A549 (cell line): ENCODE measurements at regions not wholly inside any gene's neighbourhood (a gene's known extent, or its start where the extent isn't known, plus 50 kb on each side); places are given as distances from the start of the nearest gene placed in this dataset.
"Not testable (repeated sequence)": the region's sequence is repeated elsewhere in the genome, so short reads cannot be mapped to it uniquely, and the experiment has no call there.

ENCODE experiments used
- ATAC-seq, 2 experiments: fragments of 200-7000 bp in 1 of 2; fragments of >200 bp in 1 of 2; cut with Nextera tagmentation in 1 of 2; cut with Tn5 transposase in 1 of 2; 3 replicates each; pipeline versions ENCODE4 v1.8.0 to v1.9.1; 2018 to 2020; ENCODE audit warnings: mild to moderate bottlenecking in 1 of 2, moderate library complexity in 1 of 2
- CTCF ChIA-PET: fragments of 300-600 bp; sonication (Branson Sonifier 250); formaldehyde crosslinking; extraction: SDS; loops from one replicate; lab custom pipeline; 2021; ENCODE audit warnings: antibody characterized with exemption, inconsistent platforms; lab: Yijun Ruan, JAX
- POLR2A ChIA-PET: fragments of 350-600 bp; formaldehyde crosslinking; extraction: SDS; loops from one replicate; lab custom pipeline; 2021; ENCODE audit warnings: antibody characterized with exemption, inconsistent platforms; lab: Yijun Ruan, JAX
- DNase-seq, 2 experiments: peaks; one replicate each; pipeline versions ENCODE4 v3.0.0 to v3.0.0-alpha.2; 2011 to 2016; ENCODE audit warnings: low read depth in 1 of 2, low spot score in 1 of 2
- FAIRE-seq: peaks from 2 replicates; lab custom pipeline; 2011; peaks lifted over from hg19 to GRCh38; lab: Jason Lieb, UNC
- H3K27ac ChIP-seq, 2 experiments: fragments of >200 bp; sonication (Bioruptor Twin); formaldehyde crosslinking; 3 replicates each; pipeline ENCODE4 v1.5.1; 2016 to 2017
- H3K4me1 ChIP-seq: fragments of >200 bp; sonication (Bioruptor Twin); formaldehyde crosslinking; 3 replicates; pipeline ENCODE4 v1.6.1; 2016
- H3K4me2 ChIP-seq: fragments of >200 bp; sonication (Bioruptor Twin); formaldehyde crosslinking; 3 replicates; pipeline ENCODE4 v1.6.1; 2016
- H3K4me3 ChIP-seq: fragments of >200 bp; sonication (Bioruptor Twin); formaldehyde crosslinking; 3 replicates; pipeline ENCODE4 v1.5.1; 2016
- H3K9me3 ChIP-seq: fragments of >200 bp; sonication (Bioruptor Twin); formaldehyde crosslinking; 3 replicates; pipeline ENCODE4 v1.6.1; 2016
- CEBPB ChIP-seq, 2 experiments: fragments of >200 bp in 1 of 2; sonication (Bioruptor Twin) in 1 of 2; formaldehyde crosslinking in 1 of 2; IDR thresholded peaks; 2 replicates each; pipeline ENCODE4 v1.6.1; 2012 to 2016
- CHD2 ChIP-seq: fragments of 150-350 bp; IDR thresholded peaks from 2 replicates; pipeline ENCODE4 v1.6.1; 2014; ENCODE audit warnings: low read length; ENCODE audit not compliant: partially characterized antibody
- CHD4 ChIP-seq: fragments of 200-600 bp; sonication (generic); IDR thresholded peaks from 2 replicates; pipeline ENCODE4 v1.6.1; 2016; ENCODE audit warnings: antibody characterized with exemption, mild to moderate bottlenecking, borderline replicate concordance
- FOXS1 ChIP-seq: fragments of 250-450 bp; sonication (Bioruptor Pico); IDR thresholded peaks from 2 replicates; pipeline ENCODE4 v1.5.0; 2020; ENCODE audit warnings: mild to moderate bottlenecking, moderate library complexity
- HDAC2 ChIP-seq: fragments of 200-600 bp; sonication (generic); IDR thresholded peaks from 2 replicates; pipeline ENCODE4 v1.6.1; 2016
- HEYL ChIP-seq: fragments of 250-450 bp; sonication (Bioruptor Pico); IDR thresholded peaks from 2 replicates; pipeline ENCODE4 v1.8.0; 2021; ENCODE audit warnings: mild to moderate bottlenecking, moderate library complexity
- HOXA7 ChIP-seq: fragments of 250-450 bp; sonication (Bioruptor Pico); IDR thresholded peaks from 2 replicates; pipeline ENCODE4 v1.5.0; 2020; ENCODE audit warnings: mild to moderate bottlenecking, moderate library complexity
- NFE2L2 ChIP-seq: fragments of 150-350 bp; conservative IDR thresholded peaks from 2 replicates; pipeline ENCODE4 v1.6.1; 2014; ENCODE audit warnings: low read length
- NPAS2 ChIP-seq: fragments of 250-450 bp; sonication (Bioruptor Pico); IDR thresholded peaks from 2 replicates; pipeline ENCODE4 v1.8.0; 2022; ENCODE audit warnings: mild to moderate bottlenecking, moderate library complexity, borderline replicate concordance
- POLR2A ChIP-seq: IDR thresholded peaks from 2 replicates; pipeline ENCODE4 v1.6.1; 2012; ENCODE audit warnings: mild to moderate bottlenecking, low read length
- POLR2AphosphoS2 ChIP-seq: conservative IDR thresholded peaks from 2 replicates; pipeline ENCODE4 v1.6.1; 2012; ENCODE audit warnings: low read length, improper control_type of control experiment, inconsistent platforms
- RARB ChIP-seq: fragments of 250-450 bp; sonication (Bioruptor Pico); IDR thresholded peaks from 2 replicates; pipeline ENCODE4 v1.8.0; 2021; ENCODE audit warnings: mild to moderate bottlenecking, moderate library complexity
- TFCP2L1 ChIP-seq: fragments of 250-450 bp; sonication (Bioruptor Pico); IDR thresholded peaks from 2 replicates; pipeline ENCODE4 v1.5.0; 2021; ENCODE audit warnings: mild to moderate bottlenecking
- TP53 ChIP-seq: fragments of 250-450 bp; sonication (Bioruptor Pico); IDR thresholded peaks from 2 replicates; pipeline ENCODE4 v1.5.0; 2021; ENCODE audit warnings: mild to moderate bottlenecking, moderate library complexity
- ZC3H11A ChIP-seq: fragments of 450-650 bp; IDR thresholded peaks from 2 replicates; pipeline ENCODE4 v1.6.1; 2014; ENCODE audit warnings: antibody characterized with exemption, mild to moderate bottlenecking
- WGBS: methylation state at CpG from one replicate; pipeline ENCODE4 v1.1.6; 2017; ENCODE audit errors: missing lambda C conversion rate; 5-methylcytosine and 5-hydroxymethylcytosine counted together
- TF ChIP-seq, protein P1 (sequence below): IDR thresholded peaks from 2 replicates; pipeline ENCODE4 v1.6.1; 2012
- TF ChIP-seq, protein P2 (sequence below): IDR thresholded peaks from 2 replicates; pipeline ENCODE4 v1.6.1; 2012; ENCODE audit warnings: low read depth, borderline replicate concordance
- TF ChIP-seq, protein P3 (sequence below): IDR thresholded peaks from 2 replicates; pipeline ENCODE4 v1.6.1; 2012
- TF ChIP-seq, protein P4 (sequence below): fragments of >200 bp; sonication (Bioruptor Twin); formaldehyde crosslinking; IDR thresholded peaks from 2 replicates; pipeline ENCODE4 v1.6.1; 2016
- TF ChIP-seq, protein P5 (sequence below): fragments of 200-600 bp; sonication (generic); IDR thresholded peaks from 2 replicates; pipeline ENCODE4 v1.6.1; 2016; ENCODE audit warnings: antibody characterized with exemption, mild to moderate bottlenecking, moderate library complexity
- TF ChIP-seq, protein P6 (sequence below): fragments of >200 bp; sonication (Bioruptor Twin); formaldehyde crosslinking; IDR thresholded peaks from 3 replicates; pipeline ENCODE4 v1.6.1; 2016

DNA sequence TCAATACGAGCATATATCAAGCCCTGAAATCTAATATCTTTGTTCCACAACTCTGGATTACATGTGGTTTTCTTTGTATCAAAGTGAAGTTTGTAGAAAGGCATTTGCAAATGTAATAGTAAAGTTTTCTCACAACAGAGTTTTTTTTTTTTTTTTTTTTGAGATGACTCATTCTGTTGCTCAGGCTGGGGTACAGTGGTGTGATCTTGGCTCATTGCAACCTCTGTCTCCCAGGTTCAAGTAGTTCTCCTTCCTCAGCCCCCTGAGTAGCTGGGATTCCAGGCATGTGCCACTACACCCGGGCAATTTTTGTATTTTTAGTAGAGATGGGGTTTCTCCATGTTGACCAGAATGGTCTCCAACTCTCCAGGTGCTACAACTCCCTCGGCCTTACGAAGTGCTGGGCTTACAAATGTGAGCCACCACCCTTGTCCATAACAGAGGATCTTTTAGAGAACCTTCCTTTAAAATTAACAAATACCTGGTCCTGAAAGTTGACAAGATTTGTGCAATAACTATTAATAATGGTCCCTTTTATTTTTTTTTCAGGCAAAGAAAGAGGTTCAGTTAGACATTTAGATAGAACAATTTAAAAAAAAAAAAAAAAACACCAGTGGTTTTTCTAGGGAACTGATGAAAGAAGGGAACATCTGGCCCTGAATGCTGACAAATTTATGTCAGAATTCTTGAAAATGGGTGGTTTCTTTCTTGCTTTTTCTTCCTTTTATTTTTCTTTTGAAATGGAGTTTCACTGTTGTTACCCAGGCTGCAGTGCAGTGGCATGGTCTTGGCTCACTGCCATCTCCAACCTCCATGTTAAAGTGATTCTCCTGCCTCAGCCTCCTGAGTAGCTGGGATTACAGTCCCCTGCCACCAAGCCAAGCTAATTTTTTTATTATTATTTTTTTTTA is 278.5 kb downstream of the RPS4Y2 start:
- CTCF ChIA-PET = no interaction called here
- 0% methylated on average over 4 of the region's 4 CpGs for WGBS
- no peak for TF ChIP-seq TFCP2L1 (CRISPR knock-in tag)
- no peak for TF ChIP-seq POLR2A
- no peak for TF ChIP-seq NPAS2 (CRISPR knock-in tag)
- TF ChIP-seq TP53 (CRISPR knock-in tag) = no peak
- TF ChIP-seq CHD4 = no peak
- TF ChIP-seq CHD2 = no peak
- TF ChIP-seq RARB = no peak
- POLR2A ChIA-PET = no interaction called here
- DNase-seq (no peak), ATAC-seq (no peak), FAIRE-seq (no peak)
- Histone ChIP-seq H3K9me3 (no peaks in the 10 kb centered on the region), H3K4me3 (no peak overlapping the region), H3K4me2 (no peak overlapping the region), H3K27ac (no peak overlapping the region), H3K4me1 (no peaks in the 10 kb centered on the region)

DNA sequence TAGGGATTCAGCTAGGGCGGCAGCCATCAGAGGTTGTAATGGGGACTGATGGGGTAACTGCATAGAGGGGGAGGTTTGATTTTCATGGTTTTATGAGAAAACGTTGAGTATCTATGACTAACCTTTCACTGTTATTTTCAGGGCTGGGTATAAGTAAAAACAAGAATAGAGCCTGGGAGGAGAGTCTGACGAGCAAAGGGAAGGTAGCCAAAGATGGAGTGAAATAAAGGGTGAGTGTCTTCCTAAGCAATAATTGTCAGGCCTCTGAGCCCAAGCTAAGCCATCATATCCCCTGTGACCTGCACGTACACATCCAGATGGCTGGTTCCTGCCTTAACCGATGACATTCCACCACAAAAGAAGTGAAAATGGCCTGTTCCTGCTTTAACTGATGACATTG is 281.5 kb downstream of the RPS4Y2 start:
- FAIRE-seq, H3K4me3 ChIP-seq, CTCF ChIA-PET, POLR2A ChIA-PET, H3K4me2 ChIP-seq, H3K27ac ChIP-seq, H3K4me1 ChIP-seq, DNase-seq, H3K9me3 ChIP-seq, ATAC-seq: not testable (repeated sequence)
- WGBS = 9% methylated on average over 5 of the region's 5 CpGs

DNA sequence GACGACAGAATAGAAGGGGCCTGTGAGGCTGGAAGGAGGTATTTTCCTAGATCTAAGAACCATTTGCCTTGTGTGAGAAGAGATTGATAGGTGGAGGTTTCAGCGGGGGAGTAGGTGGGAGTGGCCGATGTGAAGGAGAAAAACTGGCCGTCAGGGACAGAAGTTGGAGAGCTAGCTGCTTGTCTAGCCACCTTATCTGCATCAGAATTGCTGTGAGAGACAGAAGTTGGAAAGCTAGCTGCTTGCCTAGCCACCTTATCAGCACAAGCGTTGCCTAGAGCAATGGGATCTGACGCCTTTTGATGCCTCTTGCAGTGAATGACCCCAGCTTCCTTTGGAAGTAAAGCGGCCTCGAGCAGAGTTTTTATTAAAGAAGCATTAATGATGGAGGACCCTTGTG is 283.9 kb downstream of the RPS4Y2 start:
- CTCF ChIA-PET = no interaction called here
- TF ChIP-seq HDAC2 (no peak), ZC3H11A (no peak), CEBPB (IDR thresholded peaks at IDR 0.05) (no peak), NFE2L2 (no peak), RARB (no peak), TP53 (CRISPR knock-in tag) (no peak), HOXA7 (CRISPR knock-in tag) (no peak), FOXS1 (CRISPR knock-in tag) (no peak), POLR2AphosphoS2 (no peak), HEYL (CRISPR knock-in tag) (no peak)
- TF ChIP-seq, protein P1, sequence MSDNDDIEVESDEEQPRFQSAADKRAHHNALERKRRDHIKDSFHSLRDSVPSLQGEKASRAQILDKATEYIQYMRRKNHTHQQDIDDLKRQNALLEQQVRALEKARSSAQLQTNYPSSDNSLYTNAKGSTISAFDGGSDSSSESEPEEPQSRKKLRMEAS = no peak
- TF ChIP-seq, protein P2, sequence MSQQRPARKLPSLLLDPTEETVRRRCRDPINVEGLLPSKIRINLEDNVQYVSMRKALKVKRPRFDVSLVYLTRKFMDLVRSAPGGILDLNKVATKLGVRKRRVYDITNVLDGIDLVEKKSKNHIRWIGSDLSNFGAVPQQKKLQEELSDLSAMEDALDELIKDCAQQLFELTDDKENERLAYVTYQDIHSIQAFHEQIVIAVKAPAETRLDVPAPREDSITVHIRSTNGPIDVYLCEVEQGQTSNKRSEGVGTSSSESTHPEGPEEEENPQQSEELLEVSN = no peak
- TF ChIP-seq, protein P3, sequence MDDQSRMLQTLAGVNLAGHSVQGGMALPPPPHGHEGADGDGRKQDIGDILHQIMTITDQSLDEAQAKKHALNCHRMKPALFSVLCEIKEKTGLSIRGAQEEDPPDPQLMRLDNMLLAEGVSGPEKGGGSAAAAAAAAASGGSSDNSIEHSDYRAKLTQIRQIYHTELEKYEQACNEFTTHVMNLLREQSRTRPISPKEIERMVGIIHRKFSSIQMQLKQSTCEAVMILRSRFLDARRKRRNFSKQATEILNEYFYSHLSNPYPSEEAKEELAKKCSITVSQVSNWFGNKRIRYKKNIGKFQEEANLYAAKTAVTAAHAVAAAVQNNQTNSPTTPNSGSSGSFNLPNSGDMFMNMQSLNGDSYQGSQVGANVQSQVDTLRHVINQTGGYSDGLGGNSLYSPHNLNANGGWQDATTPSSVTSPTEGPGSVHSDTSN = no peak
- TF ChIP-seq, protein P4, sequence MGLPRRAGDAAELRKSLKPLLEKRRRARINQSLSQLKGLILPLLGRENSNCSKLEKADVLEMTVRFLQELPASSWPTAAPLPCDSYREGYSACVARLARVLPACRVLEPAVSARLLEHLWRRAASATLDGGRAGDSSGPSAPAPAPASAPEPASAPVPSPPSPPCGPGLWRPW = no peak
- TF ChIP-seq, protein P5, sequence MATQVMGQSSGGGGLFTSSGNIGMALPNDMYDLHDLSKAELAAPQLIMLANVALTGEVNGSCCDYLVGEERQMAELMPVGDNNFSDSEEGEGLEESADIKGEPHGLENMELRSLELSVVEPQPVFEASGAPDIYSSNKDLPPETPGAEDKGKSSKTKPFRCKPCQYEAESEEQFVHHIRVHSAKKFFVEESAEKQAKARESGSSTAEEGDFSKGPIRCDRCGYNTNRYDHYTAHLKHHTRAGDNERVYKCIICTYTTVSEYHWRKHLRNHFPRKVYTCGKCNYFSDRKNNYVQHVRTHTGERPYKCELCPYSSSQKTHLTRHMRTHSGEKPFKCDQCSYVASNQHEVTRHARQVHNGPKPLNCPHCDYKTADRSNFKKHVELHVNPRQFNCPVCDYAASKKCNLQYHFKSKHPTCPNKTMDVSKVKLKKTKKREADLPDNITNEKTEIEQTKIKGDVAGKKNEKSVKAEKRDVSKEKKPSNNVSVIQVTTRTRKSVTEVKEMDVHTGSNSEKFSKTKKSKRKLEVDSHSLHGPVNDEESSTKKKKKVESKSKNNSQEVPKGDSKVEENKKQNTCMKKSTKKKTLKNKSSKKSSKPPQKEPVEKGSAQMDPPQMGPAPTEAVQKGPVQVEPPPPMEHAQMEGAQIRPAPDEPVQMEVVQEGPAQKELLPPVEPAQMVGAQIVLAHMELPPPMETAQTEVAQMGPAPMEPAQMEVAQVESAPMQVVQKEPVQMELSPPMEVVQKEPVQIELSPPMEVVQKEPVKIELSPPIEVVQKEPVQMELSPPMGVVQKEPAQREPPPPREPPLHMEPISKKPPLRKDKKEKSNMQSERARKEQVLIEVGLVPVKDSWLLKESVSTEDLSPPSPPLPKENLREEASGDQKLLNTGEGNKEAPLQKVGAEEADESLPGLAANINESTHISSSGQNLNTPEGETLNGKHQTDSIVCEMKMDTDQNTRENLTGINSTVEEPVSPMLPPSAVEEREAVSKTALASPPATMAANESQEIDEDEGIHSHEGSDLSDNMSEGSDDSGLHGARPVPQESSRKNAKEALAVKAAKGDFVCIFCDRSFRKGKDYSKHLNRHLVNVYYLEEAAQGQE = no peak
- TF ChIP-seq, protein P6, sequence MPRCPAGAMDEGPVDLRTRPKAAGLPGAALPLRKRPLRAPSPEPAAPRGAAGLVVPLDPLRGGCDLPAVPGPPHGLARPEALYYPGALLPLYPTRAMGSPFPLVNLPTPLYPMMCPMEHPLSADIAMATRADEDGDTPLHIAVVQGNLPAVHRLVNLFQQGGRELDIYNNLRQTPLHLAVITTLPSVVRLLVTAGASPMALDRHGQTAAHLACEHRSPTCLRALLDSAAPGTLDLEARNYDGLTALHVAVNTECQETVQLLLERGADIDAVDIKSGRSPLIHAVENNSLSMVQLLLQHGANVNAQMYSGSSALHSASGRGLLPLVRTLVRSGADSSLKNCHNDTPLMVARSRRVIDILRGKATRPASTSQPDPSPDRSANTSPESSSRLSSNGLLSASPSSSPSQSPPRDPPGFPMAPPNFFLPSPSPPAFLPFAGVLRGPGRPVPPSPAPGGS = no peak
- no peak for FAIRE-seq
- 33% methylated on average over 7 of the region's 8 CpGs for WGBS
- Histone ChIP-seq H3K4me3 (no peak overlapping the region), H3K4me1 (no peaks in the 10 kb centered on the region), H3K4me2 (no peak overlapping the region), H3K9me3 (no peaks in the 10 kb centered on the region), H3K27ac (no peak overlapping the region)
- DNase-seq = no peak
- no peak for ATAC-seq
- POLR2A ChIA-PET = no interaction called here

DNA sequence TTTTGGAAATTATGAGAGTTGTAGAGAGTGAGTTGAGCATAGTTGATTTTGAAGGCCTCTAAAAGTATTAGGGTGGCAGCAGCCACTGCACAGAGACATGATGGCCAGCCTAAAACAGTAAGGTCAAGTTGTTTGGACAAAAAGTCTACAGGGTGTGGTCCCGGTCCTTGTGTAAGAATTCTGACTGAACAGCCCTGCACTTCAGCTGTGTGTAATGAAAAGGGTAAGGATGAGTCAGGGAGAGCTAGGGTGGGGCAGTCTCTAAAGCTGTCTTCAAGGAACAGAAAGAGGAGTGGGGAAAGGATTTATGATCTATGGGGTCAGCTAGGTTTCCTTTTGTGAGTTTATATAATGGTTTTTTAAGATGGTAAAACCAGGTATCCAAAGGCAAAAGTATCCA is 284.8 kb downstream of the RPS4Y2 start:
- H3K27ac ChIP-seq, CTCF ChIA-PET, POLR2A ChIA-PET, FAIRE-seq, ATAC-seq, H3K9me3 ChIP-seq, H3K4me3 ChIP-seq, H3K4me1 ChIP-seq, DNase-seq, H3K4me2 ChIP-seq: not testable (repeated sequence)
- WGBS = 0% methylated on average over 1 of the region's 1 CpG
